Ishikawa (cell line): ENCODE measurements at regions not wholly inside any gene's neighbourhood (a gene's known extent, or its start where the extent isn't known, plus 50 kb on each side); places are given as distances from the start of the nearest gene placed in this dataset.

ENCODE experiments used
- EP300 ChIP-seq: IDR thresholded peaks from 2 replicates; pipeline ENCODE4 v1.6.1; 2012; ENCODE audit warnings: borderline replicate concordance
- MAX ChIP-seq: IDR thresholded peaks from 2 replicates; pipeline ENCODE4 v1.6.1; 2012
- NFIC ChIP-seq: IDR thresholded peaks from 2 replicates; pipeline ENCODE4 v1.6.1; 2012
- RAD21 ChIP-seq: IDR thresholded peaks from 2 replicates; pipeline ENCODE4 v1.6.1; 2012; ENCODE audit warnings: low read depth
- REST ChIP-seq: IDR thresholded peaks from 2 replicates; pipeline ENCODE4 v1.6.1; 2012; ENCODE audit warnings: low read depth, mild to moderate bottlenecking
- TAF1 ChIP-seq: IDR thresholded peaks from 2 replicates; pipeline ENCODE4 v1.6.1; 2012; ENCODE audit warnings: low read depth, mild to moderate bottlenecking
- USF1 ChIP-seq: IDR thresholded peaks from 2 replicates; pipeline ENCODE4 v1.6.1; 2012
- YY1 ChIP-seq: IDR thresholded peaks from 2 replicates; pipeline ENCODE4 v1.6.1; 2012; ENCODE audit warnings: low read depth

- TF ChIP-seq USF1 (no peak), MAX (no peak), RAD21 (no peak), EP300 (no peak), YY1 (no peak), TAF1 (no peak), REST (no peak), NFIC (no peak)
Measured at GRCh38 chr3:46131884-46132450, 76.1 kb downstream of the CCR1 start.
